Liver (tissue), 8 donors: ENCODE measurements at regions not wholly inside any gene's neighbourhood (a gene's known extent, or its start where the extent isn't known, plus 50 kb on each side); places are given as distances from the start of the nearest gene placed in this dataset.

Experiments
- DNase-seq: peaks from one replicate; pipeline ENCODE4 v3.0.0-alpha.2; 2017; ENCODE audit warnings: low spot score
- H3K27ac ChIP-seq, 2 donors: one replicate each; pipeline ENCODE4 v1.7.0; 2013; ENCODE audit warnings: inconsistent platforms in 2 of 2, low read length in 2 of 2, control low read depth in 1 of 2, low read depth in 1 of 2, mild to moderate bottlenecking in 1 of 2
- H3K27me3 ChIP-seq, 4 donors: one replicate each; pipeline versions ENCODE4 v1.6.1 to v1.7.0; 2013; ENCODE audit warnings: low read length in 3 of 4, inconsistent platforms in 1 of 4, mild to moderate bottlenecking in 1 of 4, moderate library complexity in 1 of 4; ENCODE audit not compliant: control insufficient read depth in 4 of 4, insufficient read depth in 4 of 4
- H3K36me3 ChIP-seq, 4 donors: one replicate each; pipeline versions ENCODE4 v1.6.1 to v1.7.0; 2013; ENCODE audit warnings: low read length in 3 of 4, mild to moderate bottlenecking in 3 of 4, low read depth in 1 of 4, moderate library complexity in 1 of 4; ENCODE audit not compliant: control insufficient read depth in 4 of 4, insufficient read depth in 3 of 4
- H3K4me1 ChIP-seq, 4 donors: one replicate each; pipeline versions ENCODE4 v1.6.1 to v1.7.0; 2013; ENCODE audit warnings: low read length in 3 of 4, mild to moderate bottlenecking in 3 of 4, moderate library complexity in 1 of 4; ENCODE audit not compliant: control insufficient read depth in 4 of 4, insufficient read depth in 4 of 4
- H3K4me3 ChIP-seq, 3 donors: one replicate each; pipeline versions ENCODE4 v1.6.1 to v1.7.0; 2013; ENCODE audit warnings: low read length in 3 of 3, control low read depth in 1 of 3, low read depth in 1 of 3, mild to moderate bottlenecking in 1 of 3
- H3K9ac ChIP-seq, 2 donors: one replicate each; pipeline ENCODE4 v1.7.0; 2013; ENCODE audit warnings: low read length in 2 of 2, mild to moderate bottlenecking in 2 of 2, moderate library complexity in 2 of 2, control low read depth in 1 of 2, low read depth in 1 of 2
- H3K9me3 ChIP-seq, 4 donors: one replicate each; pipeline versions ENCODE4 v1.6.1 to v1.7.0; 2013; ENCODE audit warnings: low read length in 3 of 4; ENCODE audit not compliant: control insufficient read depth in 4 of 4
- ATF3 ChIP-seq: IDR thresholded peaks from 2 replicates; pipeline ENCODE4 v1.6.1; 2016; ENCODE audit warnings: antibody characterized with exemption
- CTCF ChIP-seq: fragments of 150-350 bp; IDR thresholded peaks from 2 replicates; pipeline ENCODE4 v1.5.1; 2017; ENCODE audit warnings: improper control_type of control experiment, low read depth, low read length; ENCODE audit not compliant: missing input control
- EGR1 ChIP-seq, 2 donors: IDR thresholded peaks; 2 replicates each; pipeline ENCODE4 v1.6.1; 2016 to 2018; ENCODE audit warnings: antibody characterized with exemption in 2 of 2, low read depth in 2 of 2
- FOXA1 ChIP-seq: IDR thresholded peaks from 2 replicates; pipeline ENCODE4 v1.6.1; 2016; ENCODE audit warnings: antibody characterized with exemption
- FOXA2 ChIP-seq: IDR thresholded peaks from 2 replicates; pipeline ENCODE4 v1.6.1; 2016; ENCODE audit warnings: antibody characterized with exemption
- GABPA ChIP-seq, 2 donors: IDR thresholded peaks in 1 of 2; conservative IDR thresholded peaks in 1 of 2; 2 replicates each; pipeline ENCODE4 v1.6.1; 2016; ENCODE audit warnings: antibody characterized with exemption in 2 of 2, mild to moderate bottlenecking in 1 of 2, moderate library complexity in 1 of 2
- HNF4A ChIP-seq, 2 donors: conservative IDR thresholded peaks; 2 replicates each; pipeline ENCODE4 v1.6.1; 2016; ENCODE audit warnings: antibody characterized with exemption in 2 of 2, mild to moderate bottlenecking in 2 of 2
- HNF4G ChIP-seq: IDR thresholded peaks from 2 replicates; pipeline ENCODE4 v1.6.1; 2016; ENCODE audit warnings: antibody characterized with exemption
- JUND ChIP-seq, 2 donors: IDR thresholded peaks; 2 replicates each; pipeline ENCODE4 v1.6.1; 2016; ENCODE audit warnings: antibody characterized with exemption in 2 of 2
- MAX ChIP-seq: IDR thresholded peaks from 2 replicates; pipeline ENCODE4 v1.6.1; 2016; ENCODE audit warnings: antibody characterized with exemption
- NR2F2 ChIP-seq: IDR thresholded peaks from 2 replicates; pipeline ENCODE4 v1.6.1; 2016; ENCODE audit warnings: antibody characterized with exemption
- RAD21 ChIP-seq, 2 donors: IDR thresholded peaks; 2 replicates each; pipeline ENCODE4 v1.6.1; 2016; ENCODE audit warnings: antibody characterized with exemption in 2 of 2, mild to moderate bottlenecking in 2 of 2
- REST ChIP-seq: IDR thresholded peaks from 2 replicates; pipeline ENCODE4 v1.6.1; 2016; ENCODE audit warnings: antibody characterized with exemption, mild to moderate bottlenecking
- RXRA ChIP-seq, 2 donors: IDR thresholded peaks; 2 replicates each; pipeline ENCODE4 v1.6.1; 2017 to 2018; ENCODE audit warnings: antibody characterized with exemption in 2 of 2, mild to moderate bottlenecking in 1 of 2
- SP1 ChIP-seq: IDR thresholded peaks from 2 replicates; pipeline ENCODE4 v1.6.1; 2018; ENCODE audit warnings: antibody characterized with exemption, mild to moderate bottlenecking
- TAF1 ChIP-seq: conservative IDR thresholded peaks from 2 replicates; pipeline ENCODE4 v1.6.1; 2016; ENCODE audit warnings: antibody characterized with exemption, mild to moderate bottlenecking
- YY1 ChIP-seq: IDR thresholded peaks from 2 replicates; pipeline ENCODE4 v1.6.1; 2016; ENCODE audit warnings: antibody characterized with exemption, mild to moderate bottlenecking
- ZBTB33 ChIP-seq: IDR thresholded peaks from 2 replicates; pipeline ENCODE4 v1.6.1; 2016; ENCODE audit warnings: antibody characterized with exemption
- WGBS: extraction: QIAGEN DNeasy Blood & Tissue Kit; methylation state at CpG from one replicate; pipeline ENCODE4 v1.1.7; 2013; 5-methylcytosine and 5-hydroxymethylcytosine counted together
- donor health status: healthy.
- donor health status: healthy.
- donor health status: healthy.
- donor health status: healthy.
- donor health status: healthy.

- H3K9ac ChIP-seq: no peak overlapping the region
- DNase-seq: no peak
- H3K9me3 ChIP-seq: no peaks in the 10 kb centered on the region
- WGBS: 91% methylated on average over 5 of the region's 5 CpGs
- no peaks in the 10 kb centered on the region for H3K27me3 ChIP-seq
- TF ChIP-seq JUND (IDR thresholded peaks at IDR 0.05): no peak
- no peak for TF ChIP-seq RXRA (IDR thresholded peaks at IDR 0.05)
- no peak for TF ChIP-seq FOXA2
- TF ChIP-seq HNF4G: no peak
- TF ChIP-seq CTCF: no peak
- TF ChIP-seq TAF1: no peak
- no peak for TF ChIP-seq YY1
- TF ChIP-seq RAD21 (IDR thresholded peaks at IDR 0.05): no peak
- no peak for TF ChIP-seq ATF3
- no peak for TF ChIP-seq REST
- TF ChIP-seq GABPA (IDR thresholded peaks at IDR 0.05 in 1 of 2, conservative IDR thresholded peaks at IDR 0.05 in 1 of 2): no peak
- TF ChIP-seq ZBTB33: no peak
- TF ChIP-seq HNF4A (conservative IDR thresholded peaks at IDR 0.05): no peak
- no peak for TF ChIP-seq SP1
- no peak for TF ChIP-seq EGR1 (IDR thresholded peaks at IDR 0.05; ENCODE audit: low read depth in 2 of 2)
- no peak for TF ChIP-seq MAX
- TF ChIP-seq NR2F2: no peak
- no peak for TF ChIP-seq FOXA1
- no peak overlapping the region for H3K27ac ChIP-seq
- no peaks in the 10 kb centered on the region for H3K36me3 ChIP-seq
- H3K4me3 ChIP-seq: no peak overlapping the region
- no peaks in the 10 kb centered on the region for H3K4me1 ChIP-seq
These were observed 81.5 kb upstream of the FZD7 start for GRCh38 chr2:201952187-201952586.

GRCh38 chr2:201953396-201953795, 80.3 kb upstream of the FZD7 start:
- Histone ChIP-seq H3K9ac (no peak overlapping the region), H3K27me3 (no peaks in the 10 kb centered on the region), H3K27ac (no peak overlapping the region), H3K9me3 (no peaks in the 10 kb centered on the region), H3K36me3 (no peaks in the 10 kb centered on the region), H3K4me1 (no peaks in the 10 kb centered on the region), H3K4me3 (no peak overlapping the region)
- 89% methylated on average over 4 of the region's 4 CpGs for WGBS
- no peak for DNase-seq
- TF ChIP-seq JUND (IDR thresholded peaks at IDR 0.05): no peak
- TF ChIP-seq CTCF: no peak
- no peak for TF ChIP-seq GABPA (IDR thresholded peaks at IDR 0.05 in 1 of 2, conservative IDR thresholded peaks at IDR 0.05 in 1 of 2)
- TF ChIP-seq FOXA1: no peak
- TF ChIP-seq SP1: no peak
- no peak for TF ChIP-seq REST
